HL-60 (cell line): ENCODE measurements at regions not wholly inside any gene's neighbourhood (a gene's known extent, or its start where the extent isn't known, plus 50 kb on each side); places are given as distances from the start of the nearest gene placed in this dataset.

Source experiments
- CTCF ChIP-seq: IDR thresholded peaks from one replicate; pipeline ENCODE4 v1.5.1; 2011; ENCODE audit warnings: low read length, control low read depth, inconsistent platforms; ENCODE audit not compliant: insufficient read depth
- GABPA ChIP-seq: IDR thresholded peaks from 2 replicates; pipeline ENCODE4 v1.6.1; 2012; ENCODE audit warnings: low read depth
- POLR2AphosphoS5 ChIP-seq: IDR thresholded peaks from 2 replicates; pipeline ENCODE4 v1.6.1; 2012; ENCODE audit warnings: low read depth

- TF ChIP-seq CTCF (no peak), POLR2AphosphoS5 (no peak), GABPA (no peak)
These were observed 359.1 kb downstream of the SLC6A15 start for GRCh38 chr12:84553331-84554117.
